ENCODE measurements at regions not wholly inside any gene's neighbourhood (a gene's known extent, or its start where the extent isn't known, plus 50 kb on each side); places are given as distances from the start of the nearest gene placed in this dataset.

- no peak for TF ChIP-seq POLR2AphosphoS5 (IDR thresholded peaks at IDR 0.05; ENCODE audit: borderline replicate concordance, low read depth, low read length)
- TF ChIP-seq EZH2 (IDR thresholded peaks at IDR 0.05), result no peak
Observed at GRCh38 chr12:89960607-89961394, 252.2 kb upstream of the ATP2B1 start.
